Caco-2 (cell line): ENCODE measurements at regions not wholly inside any gene's neighbourhood (a gene's known extent, or its start where the extent isn't known, plus 50 kb on each side); places are given as distances from the start of the nearest gene placed in this dataset.
A peak's percentile ranks its signal among the peaks of the same experiment; 100 is the strongest.

Source experiments
- BruUV-seq: library from RNA; stranded (reverse); fragments of 400-500 nt; replicated peaks from 2 replicates; lab custom pipeline; 2021; lab: Mats Ljungman, UMichigan
- CTCF ChIA-PET: fragments of 300-600 bp; sonication (Branson Sonifier 250); formaldehyde crosslinking; loops from one replicate; lab custom pipeline; 2022; ENCODE audit warnings: antibody characterized with exemption; lab: Charles Lee
- POLR2A ChIA-PET: fragments of 300-600 bp; sonication (Branson Sonifier 250); formaldehyde crosslinking; loops from one replicate; lab custom pipeline; 2022; ENCODE audit warnings: antibody characterized with exemption; lab: Charles Lee
- DNase-seq, 2 experiments: peaks; one replicate each; pipeline versions ENCODE4 v3.0.0 to v3.0.0-alpha.2; 2020 to 2022
- H3K27me3 ChIP-seq: replicated peaks from 2 replicates; pipeline ENCODE4 v1.6.0; 2011; ENCODE audit warnings: low read length; ENCODE audit not compliant: control insufficient read depth, insufficient read depth
- H3K36me3 ChIP-seq: 2 replicates; pipeline ENCODE4 v1.5.1; 2011; ENCODE audit warnings: low read length; ENCODE audit not compliant: control insufficient read depth, insufficient read depth
- H3K4me1 ChIP-seq: fragments of 250-450 bp; sonication (Bioruptor Pico); 2 replicates; pipeline ENCODE4 v1.5.1; 2020; ENCODE audit warnings: mild to moderate bottlenecking
- H3K4me3 ChIP-seq: 2 replicates; pipeline ENCODE4 v1.5.1; 2011; ENCODE audit warnings: low read depth, mild to moderate bottlenecking, control low read depth, low read length
- H3K9me3 ChIP-seq: fragments of 250-450 bp; sonication (Bioruptor Pico); 2 replicates; pipeline ENCODE4 v1.5.1; 2020; ENCODE audit warnings: mild to moderate bottlenecking, moderate library complexity
- H3K27ac Mint-ChIP-seq: one replicate; pipeline ENCODE4 v1.8.0; 2022; ENCODE audit warnings: mixed read lengths; ENCODE audit not compliant: unreplicated experiment
- H3K27me3 Mint-ChIP-seq: one replicate; pipeline ENCODE4 v1.8.0; 2022; ENCODE audit warnings: mixed read lengths; ENCODE audit not compliant: insufficient read depth, unreplicated experiment
- H3K36me3 Mint-ChIP-seq: one replicate; pipeline ENCODE4 v1.8.0; 2022; ENCODE audit warnings: mild to moderate bottlenecking, mixed read lengths; ENCODE audit not compliant: insufficient read depth, unreplicated experiment
- H3K4me1 Mint-ChIP-seq: one replicate; pipeline ENCODE4 v1.8.0; 2022; ENCODE audit warnings: low read depth, mixed read lengths; ENCODE audit not compliant: unreplicated experiment
- H3K4me3 Mint-ChIP-seq: one replicate; pipeline ENCODE4 v1.8.0; 2022; ENCODE audit warnings: mild to moderate bottlenecking, moderate library complexity, mixed read lengths; ENCODE audit not compliant: unreplicated experiment
- H3K9me3 Mint-ChIP-seq: one replicate; pipeline ENCODE4 v1.8.0; 2022; ENCODE audit warnings: mixed read lengths; ENCODE audit not compliant: unreplicated experiment
- intact Hi-C: fragments of 100-400 bp; cut with micrococcal nuclease; formaldehyde crosslinking; loops from one replicate; pipeline ENCODE4 v1.10.0; 2022; ENCODE audit not compliant: unreplicated experiment
- TF ChIP-seq, protein P1 (sequence below), 2 experiments: fragments of 200-600 bp in 1 of 2; IDR thresholded peaks; 1 replicate in 1 of 2; 2 replicates in 1 of 2; pipeline versions ENCODE4 v1.5.1 to v1.8.0; 2011 to 2022; ENCODE audit warnings: antibody characterized with exemption in 1 of 2, control low read depth in 1 of 2, inconsistent platforms in 1 of 2, low read depth in 1 of 2, low read length in 1 of 2, mild to moderate bottlenecking in 1 of 2, moderate library complexity in 1 of 2; ENCODE audit not compliant: insufficient read depth in 1 of 2, severe bottlenecking in 1 of 2, unreplicated experiment in 1 of 2

GRCh38 chr9:19934301-19934871 is 145.5 kb upstream of the SLC24A2 start:
- no peaks in the 10 kb centered on the region for H3K27me3 Mint-ChIP-seq
- H3K4me1 Mint-ChIP-seq, result no peaks in the 10 kb centered on the region
- peak in 1 of 2 experiments; percentile 23 for DNase-seq
- Histone ChIP-seq H3K9me3 (no peaks in the 10 kb centered on the region), H3K36me3 (no peaks in the 10 kb centered on the region), H3K27me3 (no peaks in the 10 kb centered on the region), H3K4me1 (no peaks in the 10 kb centered on the region), H3K4me3 (peak overlapping the region; percentile 37)
- TF ChIP-seq, protein P1, sequence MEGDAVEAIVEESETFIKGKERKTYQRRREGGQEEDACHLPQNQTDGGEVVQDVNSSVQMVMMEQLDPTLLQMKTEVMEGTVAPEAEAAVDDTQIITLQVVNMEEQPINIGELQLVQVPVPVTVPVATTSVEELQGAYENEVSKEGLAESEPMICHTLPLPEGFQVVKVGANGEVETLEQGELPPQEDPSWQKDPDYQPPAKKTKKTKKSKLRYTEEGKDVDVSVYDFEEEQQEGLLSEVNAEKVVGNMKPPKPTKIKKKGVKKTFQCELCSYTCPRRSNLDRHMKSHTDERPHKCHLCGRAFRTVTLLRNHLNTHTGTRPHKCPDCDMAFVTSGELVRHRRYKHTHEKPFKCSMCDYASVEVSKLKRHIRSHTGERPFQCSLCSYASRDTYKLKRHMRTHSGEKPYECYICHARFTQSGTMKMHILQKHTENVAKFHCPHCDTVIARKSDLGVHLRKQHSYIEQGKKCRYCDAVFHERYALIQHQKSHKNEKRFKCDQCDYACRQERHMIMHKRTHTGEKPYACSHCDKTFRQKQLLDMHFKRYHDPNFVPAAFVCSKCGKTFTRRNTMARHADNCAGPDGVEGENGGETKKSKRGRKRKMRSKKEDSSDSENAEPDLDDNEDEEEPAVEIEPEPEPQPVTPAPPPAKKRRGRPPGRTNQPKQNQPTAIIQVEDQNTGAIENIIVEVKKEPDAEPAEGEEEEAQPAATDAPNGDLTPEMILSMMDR (IDR thresholded peaks at IDR 0.05; ENCODE audit: insufficient read depth in 1 of 2, low read depth in 1 of 2, low read length in 1 of 2, severe bottlenecking in 1 of 2, unreplicated experiment in 1 of 2), result no peak
- H3K27ac Mint-ChIP-seq, result peak overlapping the region; percentile 53
- H3K36me3 Mint-ChIP-seq, result no peaks in the 10 kb centered on the region
- intact Hi-C loops, result no loop called here
- BruUV-seq, result no TSS peak
- H3K4me3 Mint-ChIP-seq, result peak overlapping the region; percentile 81
- H3K9me3 Mint-ChIP-seq, result no peaks in the 10 kb centered on the region
- POLR2A ChIA-PET, result no interaction called here
- CTCF ChIA-PET, result no interaction called here

GRCh38 chr9:19931098-19931890 is 142.5 kb upstream of the SLC24A2 start:
- H3K27me3 ChIP-seq, result no peaks in the 10 kb centered on the region
- ChIA-PET POLR2A (no interaction called here), CTCF (no interaction called here)
- Mint-ChIP-seq H3K4me1 (peaks cover 4% of the 10 kb centered on the region), H3K27ac (no peak overlapping the region), H3K27me3 (no peaks in the 10 kb centered on the region), H3K4me3 (no peak overlapping the region), H3K36me3 (no peaks in the 10 kb centered on the region), H3K9me3 (no peaks in the 10 kb centered on the region)
- no peak for DNase-seq
- H3K36me3 ChIP-seq, result no peaks in the 10 kb centered on the region
- H3K4me1 ChIP-seq, result no peaks in the 10 kb centered on the region
- TF ChIP-seq, protein P1 (IDR thresholded peaks at IDR 0.05; ENCODE audit: insufficient read depth in 1 of 2, low read depth in 1 of 2, low read length in 1 of 2, severe bottlenecking in 1 of 2, unreplicated experiment in 1 of 2), result no peak
- intact Hi-C loops, result no loop called here
- BruUV-seq, result no TSS peak
- no peaks in the 10 kb centered on the region for H3K9me3 ChIP-seq
- H3K4me3 ChIP-seq, result no peak overlapping the region

DNA sequence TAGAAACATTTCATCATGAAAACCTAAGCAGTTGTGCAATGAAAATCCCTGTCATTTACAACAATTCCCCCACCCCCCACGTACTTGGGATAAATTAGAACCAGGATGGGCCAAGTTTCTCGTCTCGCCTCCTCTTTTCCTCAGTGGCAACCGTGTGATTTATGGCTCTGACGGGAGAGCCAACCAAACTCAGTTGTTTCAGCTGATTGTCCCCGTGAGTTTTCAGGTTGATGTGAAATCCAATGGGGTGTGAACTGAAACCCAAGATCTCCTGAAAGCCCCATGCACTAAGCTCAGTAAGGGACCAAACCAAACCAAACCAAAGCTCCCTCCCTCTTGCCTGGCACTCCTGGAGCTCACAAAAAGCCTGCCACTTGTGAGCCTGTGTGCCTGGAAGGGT is 138.7 kb upstream of the SLC24A2 start:
- H3K36me3 Mint-ChIP-seq, result no peaks in the 10 kb centered on the region
- Histone ChIP-seq H3K4me1 (no peaks in the 10 kb centered on the region), H3K27me3 (no peaks in the 10 kb centered on the region), H3K36me3 (no peaks in the 10 kb centered on the region), H3K9me3 (no peaks in the 10 kb centered on the region), H3K4me3 (no peak overlapping the region)
- CTCF ChIA-PET, result no interaction called here
- POLR2A ChIA-PET, result no interaction called here
- TF ChIP-seq, protein P1 (IDR thresholded peaks at IDR 0.05; ENCODE audit: insufficient read depth in 1 of 2, low read depth in 1 of 2, low read length in 1 of 2, severe bottlenecking in 1 of 2, unreplicated experiment in 1 of 2), result no peak
- peaks cover 2% of the 10 kb centered on the region for H3K27me3 Mint-ChIP-seq
- H3K4me1 Mint-ChIP-seq, result peaks cover 8% of the 10 kb centered on the region
- H3K9me3 Mint-ChIP-seq, result no peaks in the 10 kb centered on the region
- BruUV-seq, result no TSS peak
- intact Hi-C loops, result loop anchor here (2.0 to 10.0 kb wide), 5 partner anchors 205 to 1183 kb away; no protein-coding TSS in a partner anchor
- no peak overlapping the region for H3K27ac Mint-ChIP-seq
- DNase-seq, result no peak
- H3K4me3 Mint-ChIP-seq, result no peak overlapping the region
